Neuronal stem cell (in vitro differentiated cells): ENCODE measurements at regions not wholly inside any gene's neighbourhood (a gene's known extent, or its start where the extent isn't known, plus 50 kb on each side); places are given as distances from the start of the nearest gene placed in this dataset.

ENCODE experiments used
- DNase-seq: peaks from one replicate; pipeline ENCODE4 v3.0.0-alpha.2; 2013; ENCODE audit warnings: low spot score
- H2AFZ ChIP-seq: one replicate; pipeline ENCODE4 v1.6.1; 2013; ENCODE audit warnings: mild to moderate bottlenecking, low read length, inconsistent platforms
- H2AK5ac ChIP-seq: 2 replicates; pipeline ENCODE4 v1.6.1; 2013; ENCODE audit warnings: low read depth, mild to moderate bottlenecking, inconsistent platforms, low read length, moderate library complexity, mixed read lengths
- H2BK120ac ChIP-seq: 2 replicates; pipeline ENCODE4 v1.6.1; 2013; ENCODE audit warnings: low read depth, mild to moderate bottlenecking, inconsistent platforms, low read length, moderate library complexity, mixed read lengths
- H2BK12ac ChIP-seq: one replicate; pipeline ENCODE4 v1.6.1; 2013; ENCODE audit warnings: low read length, inconsistent platforms
- H2BK15ac ChIP-seq: 2 replicates; pipeline ENCODE4 v1.6.1; 2013; ENCODE audit warnings: mild to moderate bottlenecking, low read length, inconsistent platforms, mixed read lengths
- H2BK5ac ChIP-seq: one replicate; pipeline ENCODE4 v1.6.1; 2013; ENCODE audit warnings: inconsistent platforms, mild to moderate bottlenecking, low read length, moderate library complexity
- H3K14ac ChIP-seq: one replicate; pipeline ENCODE4 v1.6.1; 2013; ENCODE audit warnings: low read length, inconsistent platforms
- H3K18ac ChIP-seq: 2 replicates; pipeline ENCODE4 v1.6.1; 2013; ENCODE audit warnings: low read length, inconsistent platforms
- H3K23ac ChIP-seq: 2 replicates; pipeline ENCODE4 v1.6.1; 2013; ENCODE audit warnings: low read depth, mild to moderate bottlenecking, mixed read lengths, low read length, inconsistent platforms; ENCODE audit not compliant: poor library complexity
- H3K27ac ChIP-seq: replicated peaks from 3 replicates; pipeline ENCODE4 v1.5.1; 2013; ENCODE audit warnings: low read length, inconsistent platforms
- H3K27me3 ChIP-seq, 3 experiments: 2 replicates each; pipeline ENCODE4 v1.6.1; 2013; ENCODE audit warnings: low read length in 3 of 3, mild to moderate bottlenecking in 2 of 3, inconsistent platforms in 1 of 3, low read depth in 1 of 3, mixed read lengths in 1 of 3, moderate library complexity in 1 of 3; ENCODE audit not compliant: control insufficient read depth in 3 of 3, insufficient read depth in 3 of 3
- H3K36me3 ChIP-seq, 2 donors: replicated peaks in 1 of 2; 2 replicates each; pipeline ENCODE4 v1.6.1; 2013; ENCODE audit warnings: low read length in 2 of 2; ENCODE audit not compliant: control insufficient read depth in 2 of 2, insufficient read depth in 2 of 2
- H3K4ac ChIP-seq: 2 replicates; pipeline ENCODE4 v1.6.1; 2013; ENCODE audit warnings: inconsistent platforms, mild to moderate bottlenecking, low read length, moderate library complexity
- H3K4me1 ChIP-seq, 2 donors: 1 replicate in 1 of 2; 2 replicates in 1 of 2; pipeline ENCODE4 v1.6.1; 2013; ENCODE audit warnings: low read length in 2 of 2, low read depth in 1 of 2; ENCODE audit not compliant: control insufficient read depth in 2 of 2, insufficient read depth in 1 of 2
- H3K4me2 ChIP-seq: one replicate; pipeline ENCODE4 v1.6.1; 2013; ENCODE audit warnings: mild to moderate bottlenecking, low read length, inconsistent platforms; ENCODE audit not compliant: insufficient read depth, poor library complexity, severe bottlenecking
- H3K4me3 ChIP-seq, 2 donors: 2 replicates each; pipeline ENCODE4 v1.5.1; 2013; ENCODE audit warnings: low read length in 2 of 2, mild to moderate bottlenecking in 2 of 2, inconsistent platforms in 1 of 2, moderate library complexity in 1 of 2
- H3K79me1 ChIP-seq: one replicate; pipeline ENCODE4 v1.6.1; 2013; ENCODE audit warnings: low read depth, mild to moderate bottlenecking, inconsistent platforms, low read length, moderate library complexity
- H3K9ac ChIP-seq: one replicate; pipeline ENCODE4 v1.6.1; 2013; ENCODE audit warnings: mild to moderate bottlenecking, low read depth, low read length, inconsistent platforms; ENCODE audit not compliant: poor library complexity
- H3K9me3 ChIP-seq, 2 donors: replicated peaks in 1 of 2; 2 replicates each; pipeline versions ENCODE3 to v1.6.1; 2013; ENCODE audit warnings: low read length in 2 of 2, mild to moderate bottlenecking in 2 of 2, inconsistent platforms in 1 of 2, low read depth in 1 of 2, mixed read lengths in 1 of 2, moderate library complexity in 1 of 2; ENCODE audit not compliant: control insufficient read depth in 2 of 2, insufficient read depth in 1 of 2
- H4K8ac ChIP-seq: one replicate; pipeline ENCODE4 v1.6.1; 2013; ENCODE audit warnings: low read depth, mild to moderate bottlenecking, inconsistent platforms, low read length, moderate library complexity
- H4K91ac ChIP-seq: one replicate; pipeline ENCODE4 v1.6.1; 2013; ENCODE audit warnings: low read length, low read depth, mild to moderate bottlenecking, inconsistent platforms; ENCODE audit not compliant: poor library complexity
- WGBS, 2 donors: extraction: QIAGEN DNeasy Blood & Tissue Kit; methylation state at CpG; one replicate each; pipeline ENCODE4 v1.1.7; 2013; ENCODE audit warnings: missing lambda C conversion rate in 2 of 2, mixed read lengths in 1 of 2; ENCODE audit not compliant: insufficient read length in 2 of 2, insufficient replicate concordance in 1 of 2; ENCODE audit errors: extremely low coverage in 2 of 2; 5-methylcytosine and 5-hydroxymethylcytosine counted together

DNA sequence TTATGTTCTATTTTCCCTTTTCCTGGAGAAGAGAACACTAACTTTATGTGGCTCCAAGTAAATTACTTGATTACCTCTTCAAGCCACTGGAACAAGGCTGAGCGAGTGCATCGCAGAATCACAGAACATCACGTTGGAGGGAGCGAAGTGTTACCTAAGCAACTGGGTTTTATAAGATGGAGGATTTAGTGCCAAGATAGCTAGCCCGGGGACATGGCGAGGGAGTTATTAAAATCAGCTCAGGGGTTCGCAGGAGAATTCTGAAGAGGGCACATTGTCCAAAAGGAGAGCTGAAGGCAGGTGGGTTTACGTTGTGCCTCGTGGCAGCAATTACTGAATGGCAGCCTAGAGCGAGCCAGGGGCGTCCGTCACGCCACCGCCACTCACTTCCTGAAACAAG, 563.2 kb upstream of the ADAMTS16 start:
- H2AK5ac ChIP-seq = no peak overlapping the region
- H3K27me3 ChIP-seq = no peaks in the 10 kb centered on the region
- H3K23ac ChIP-seq = no peak overlapping the region
- no peak overlapping the region for H3K4me3 ChIP-seq
- no peak overlapping the region for H3K4ac ChIP-seq
- H2BK12ac ChIP-seq = no peak overlapping the region
- no peak overlapping the region for H3K9ac ChIP-seq
- H2AFZ ChIP-seq = no peak overlapping the region
- no peak overlapping the region for H3K4me2 ChIP-seq
- no peak overlapping the region for H2BK5ac ChIP-seq
- H3K9me3 ChIP-seq = no peaks in the 10 kb centered on the region
- no peak overlapping the region for H4K8ac ChIP-seq
- DNase-seq = no peak
- H3K36me3 ChIP-seq = no peaks in the 10 kb centered on the region
- no peaks in the 10 kb centered on the region for H3K79me1 ChIP-seq
- H3K27ac ChIP-seq = no peak overlapping the region
- peak overlapping the region; percentile 31 for H3K18ac ChIP-seq
- no CpG with 5 or more reads among the region's 14 CpGs for WGBS, 2 donors
- H3K4me1 ChIP-seq = peaks cover 7 to 27% of the 10 kb centered on the region in 2 donors
- H4K91ac ChIP-seq = no peak overlapping the region
- H2BK15ac ChIP-seq = no peak overlapping the region
- no peak overlapping the region for H2BK120ac ChIP-seq
- H3K14ac ChIP-seq = no peak overlapping the region

DNA sequence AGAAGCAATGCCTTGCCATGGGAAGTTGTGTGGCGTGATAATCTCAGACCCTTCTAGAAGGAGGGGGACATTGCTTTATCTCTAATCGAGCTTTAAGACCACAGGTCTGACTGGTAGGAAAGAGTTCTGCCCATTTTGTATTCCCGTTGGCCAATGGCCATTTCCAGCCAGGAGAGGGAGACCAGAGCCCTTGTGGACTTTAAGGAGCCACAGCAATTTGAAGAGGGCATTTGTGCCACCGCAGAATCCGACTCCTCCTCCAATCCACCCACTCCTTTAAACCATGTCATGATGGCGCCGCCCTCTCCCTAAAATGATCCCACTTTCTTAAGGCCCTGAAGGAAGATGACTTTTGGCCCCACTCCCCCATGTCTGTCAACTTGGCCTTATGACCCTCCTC, 560.5 kb upstream of the ADAMTS16 start:
- no peak overlapping the region for H3K27ac ChIP-seq
- no peak overlapping the region for H2BK120ac ChIP-seq
- H2BK12ac ChIP-seq = no peak overlapping the region
- no peak overlapping the region for H4K8ac ChIP-seq
- no peak for DNase-seq
- WGBS, 2 donors = no CpG with 5 or more reads among the region's 7 CpGs
- H3K9me3 ChIP-seq = no peaks in the 10 kb centered on the region
- H3K14ac ChIP-seq = no peak overlapping the region
- no peaks in the 10 kb centered on the region for H3K36me3 ChIP-seq
- H3K4me1 ChIP-seq = peaks cover 7 to 25% of the 10 kb centered on the region in 2 donors
- no peak overlapping the region for H2BK5ac ChIP-seq
- no peak overlapping the region for H3K23ac ChIP-seq
- no peak overlapping the region for H3K4ac ChIP-seq
- no peak overlapping the region for H4K91ac ChIP-seq
- H2AK5ac ChIP-seq = no peak overlapping the region
- no peak overlapping the region for H3K18ac ChIP-seq
- no peak overlapping the region for H2BK15ac ChIP-seq
- no peak overlapping the region for H3K9ac ChIP-seq
- H3K4me2 ChIP-seq = no peak overlapping the region
- no peaks in the 10 kb centered on the region for H3K79me1 ChIP-seq
- no peak overlapping the region for H3K4me3 ChIP-seq
- H3K27me3 ChIP-seq = no peaks in the 10 kb centered on the region
- H2AFZ ChIP-seq = no peak overlapping the region

DNA sequence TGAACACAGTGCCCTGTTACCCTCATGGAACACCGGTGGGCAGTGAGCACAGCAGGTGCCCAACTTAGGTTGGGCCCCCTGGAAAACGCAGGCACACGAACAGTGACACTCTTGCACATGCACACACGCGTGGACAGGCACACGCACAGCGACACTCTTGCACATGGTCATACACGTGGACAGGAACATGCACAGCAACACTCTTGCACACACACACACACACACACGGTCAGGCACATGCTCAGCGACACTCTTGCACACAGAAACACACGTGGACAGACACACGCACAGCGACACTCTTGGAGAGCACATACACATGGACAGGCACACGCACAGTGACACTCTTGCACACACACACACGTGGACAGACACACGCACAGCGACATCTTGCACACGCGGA, 559.4 kb upstream of the ADAMTS16 start:
- H2BK15ac ChIP-seq = no peak overlapping the region
- H2BK12ac ChIP-seq = peak overlapping the region; percentile 67
- peak overlapping the region; percentile 47 for H3K23ac ChIP-seq
- H3K14ac ChIP-seq = peak overlapping the region; percentile 49
- H3K4ac ChIP-seq = no peak overlapping the region
- no peak overlapping the region for H2AFZ ChIP-seq
- no peak overlapping the region for H4K8ac ChIP-seq
- DNase-seq = no peak
- no CpG with 5 or more reads among the region's 19 CpGs for WGBS, 2 donors
- H2BK5ac ChIP-seq = no peak overlapping the region
- H3K27me3 ChIP-seq = no peaks in the 10 kb centered on the region
- peak overlapping the region; percentile 12 for H2AK5ac ChIP-seq
- no peak overlapping the region for H3K4me2 ChIP-seq
- peaks cover 3 to 15% of the 10 kb centered on the region in 2 donors for H3K4me1 ChIP-seq
- peak overlapping the region; percentile 60 for H3K18ac ChIP-seq
- H3K36me3 ChIP-seq = no peaks in the 10 kb centered on the region
- peak overlapping the region; percentile 53 for H3K9ac ChIP-seq
- H3K79me1 ChIP-seq = no peaks in the 10 kb centered on the region
- H3K27ac ChIP-seq = no peak overlapping the region
- H4K91ac ChIP-seq = no peak overlapping the region
- peak overlapping the region in 1 of 2 donors; percentile 62 for H3K4me3 ChIP-seq
- H2BK120ac ChIP-seq = no peak overlapping the region
- H3K9me3 ChIP-seq = peaks cover 0 to 3% of the 10 kb centered on the region in 2 donors

DNA sequence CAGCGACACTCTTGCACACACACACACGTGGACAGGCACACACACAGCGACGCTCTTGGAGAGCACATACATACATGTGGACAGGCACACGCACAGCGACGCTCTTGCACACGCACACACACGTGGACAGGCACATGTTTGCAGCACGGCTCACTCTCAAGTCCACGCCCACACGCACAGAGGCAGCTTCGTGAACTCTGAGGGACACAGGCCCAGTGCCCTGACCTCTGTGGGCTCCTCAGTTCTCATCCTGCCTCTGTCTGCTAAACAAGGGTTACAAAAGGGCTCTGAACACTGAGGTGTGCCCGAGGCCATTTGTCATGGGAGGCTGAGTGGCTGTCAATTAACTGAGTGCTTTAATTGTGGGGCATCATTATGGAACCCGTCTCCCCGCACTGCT, 558.8 kb upstream of the ADAMTS16 start:
- no peak overlapping the region for H2BK15ac ChIP-seq
- no peak overlapping the region for H2BK5ac ChIP-seq
- peak overlapping the region; percentile 47 for H3K23ac ChIP-seq
- no peak overlapping the region for H2BK120ac ChIP-seq
- H2AFZ ChIP-seq = no peak overlapping the region
- peak overlapping the region in 1 of 2 donors; percentile 62 for H3K4me3 ChIP-seq
- no peaks in the 10 kb centered on the region for H3K36me3 ChIP-seq
- no peak for DNase-seq
- H2BK12ac ChIP-seq = peak overlapping the region; percentile 67
- H3K4me1 ChIP-seq = peaks cover 3 to 11% of the 10 kb centered on the region in 2 donors
- no peak overlapping the region for H2AK5ac ChIP-seq
- no CpG with 5 or more reads among the region's 16 CpGs for WGBS, 2 donors
- H3K27me3 ChIP-seq = no peaks in the 10 kb centered on the region
- H4K8ac ChIP-seq = peak overlapping the region; percentile 83
- no peak overlapping the region for H3K27ac ChIP-seq
- H3K9me3 ChIP-seq = peaks cover 0 to 3% of the 10 kb centered on the region in 2 donors
- no peaks in the 10 kb centered on the region for H3K79me1 ChIP-seq
- H3K18ac ChIP-seq = peak overlapping the region; percentile 60
- no peak overlapping the region for H3K4me2 ChIP-seq
- no peak overlapping the region for H4K91ac ChIP-seq
- peak overlapping the region; percentile 53 for H3K9ac ChIP-seq
- H3K14ac ChIP-seq = peak overlapping the region; percentile 49
- no peak overlapping the region for H3K4ac ChIP-seq
